ENCODE measurements at regions not wholly inside any gene's neighbourhood (a gene's known extent, or its start where the extent isn't known, plus 50 kb on each side); places are given as distances from the start of the nearest gene placed in this dataset.

- no peak for DNase-seq (ENCODE audit: low read depth)
- no peak overlapping the region for H3K4me3 ChIP-seq (ENCODE audit: low read depth, low read length)
- no peak for TF ChIP-seq CTCF (IDR thresholded peaks at IDR 0.05; ENCODE audit: control insufficient read depth, extremely low read depth, insufficient read depth)
These were observed 214.6 kb downstream of the PTEN start for GRCh38 chr10:88077977-88078376.

DNA sequence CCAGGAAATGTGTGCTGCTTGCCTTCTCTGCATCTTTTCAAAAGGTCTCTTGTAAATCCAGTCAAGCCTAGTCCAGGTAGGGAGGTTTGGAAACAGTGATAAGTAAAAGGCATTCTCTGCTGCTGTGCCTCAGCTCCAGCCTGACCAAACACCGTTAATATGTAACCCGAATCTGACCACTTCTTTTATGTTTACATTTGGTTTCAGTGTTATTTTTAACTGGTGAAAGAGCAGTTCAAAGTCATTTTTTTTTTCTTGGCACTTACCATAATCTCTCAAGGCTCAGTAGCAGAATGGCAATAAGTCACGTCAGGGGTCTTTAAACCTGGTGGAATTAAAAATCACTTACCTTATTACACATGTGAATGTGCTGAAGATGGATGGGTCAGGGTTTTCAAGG is 216.8 kb downstream of the PTEN start:
- no peak for TF ChIP-seq CTCF (IDR thresholded peaks at IDR 0.05; ENCODE audit: control insufficient read depth, extremely low read depth, insufficient read depth)
- H3K4me3 ChIP-seq (ENCODE audit: low read depth, low read length): no peak overlapping the region
- DNase-seq (ENCODE audit: low read depth): no peak

DNA sequence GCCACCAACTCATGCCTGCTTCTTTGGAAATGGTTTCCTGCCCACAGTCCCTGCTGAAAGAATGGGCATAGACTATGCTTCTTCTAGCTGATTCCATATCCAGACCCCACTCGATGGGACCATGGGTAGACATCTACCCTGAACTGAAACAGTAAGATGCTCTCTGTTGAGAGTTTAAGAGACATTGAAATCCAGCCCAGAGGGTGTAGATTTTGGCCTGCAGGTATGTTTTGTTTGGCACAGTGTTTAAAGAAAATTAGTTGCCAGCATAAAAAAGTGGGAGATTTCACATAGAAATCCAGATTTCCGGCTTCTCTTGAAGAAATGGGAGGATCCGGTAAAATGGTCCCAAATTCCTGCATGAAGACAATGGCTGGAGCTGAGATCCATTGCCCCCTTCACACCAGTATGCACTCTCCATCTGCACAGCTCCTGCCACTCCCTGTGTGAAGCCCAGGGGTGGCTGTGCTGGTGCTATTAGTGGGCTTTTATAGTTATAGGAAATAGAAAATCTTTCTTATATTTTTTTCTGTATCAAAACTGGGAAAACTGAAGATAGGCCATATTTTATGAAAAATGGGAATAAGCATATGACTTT is 218.1 kb downstream of the PTEN start:
- no peak for TF ChIP-seq CTCF (IDR thresholded peaks at IDR 0.05; ENCODE audit: control insufficient read depth, extremely low read depth, insufficient read depth)
- DNase-seq (ENCODE audit: low read depth): no peak
- H3K4me3 ChIP-seq (ENCODE audit: low read depth, low read length): no peak overlapping the region

- no peak for DNase-seq (ENCODE audit: low read depth)
- H3K4me3 ChIP-seq (ENCODE audit: low read depth, low read length): no peak overlapping the region
- no peak for TF ChIP-seq CTCF (IDR thresholded peaks at IDR 0.05; ENCODE audit: control insufficient read depth, extremely low read depth, insufficient read depth)
These were observed 219.0 kb downstream of the PTEN start for GRCh38 chr10:88082391-88082790.

DNA sequence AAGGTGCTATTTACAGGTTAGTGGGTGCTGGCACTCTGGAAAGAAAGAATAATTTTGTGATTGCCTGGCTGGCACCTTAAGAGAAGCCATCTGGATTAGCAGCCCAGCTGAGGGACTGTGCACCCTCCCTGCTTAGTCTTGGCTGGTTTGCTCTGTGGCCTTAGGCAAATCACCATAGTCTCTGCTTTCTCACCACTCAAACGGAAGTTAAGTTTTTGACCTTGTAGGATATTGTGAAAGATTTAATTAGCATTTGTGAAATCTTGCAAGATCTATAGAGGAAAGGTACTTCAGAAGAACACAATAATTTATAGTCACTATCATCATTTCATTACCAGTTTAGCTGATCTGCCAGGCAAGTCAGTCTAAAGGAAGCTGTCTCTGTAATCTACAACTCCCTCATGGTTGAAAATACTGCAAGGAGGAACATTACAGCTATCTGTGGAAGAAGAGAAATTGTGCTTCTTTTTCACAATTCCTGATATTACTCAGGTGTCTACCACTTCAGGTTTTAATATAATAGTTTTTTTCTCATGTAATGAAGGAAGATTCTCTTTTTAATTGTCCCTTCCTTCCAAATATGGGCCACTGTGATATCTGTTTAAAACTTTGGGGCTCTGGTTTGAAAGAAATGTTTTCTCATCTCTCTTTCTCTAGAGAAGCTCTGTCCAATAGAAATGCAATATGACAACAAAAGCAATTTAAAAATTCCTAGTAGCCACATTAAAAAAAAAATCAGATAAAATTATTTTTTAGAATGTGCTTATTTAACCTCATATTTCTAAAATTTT is 219.6 kb downstream of the PTEN start:
- no peak overlapping the region for H3K4me3 ChIP-seq (ENCODE audit: low read depth, low read length)
- no peak for TF ChIP-seq CTCF (IDR thresholded peaks at IDR 0.05; ENCODE audit: control insufficient read depth, extremely low read depth, insufficient read depth)
- DNase-seq (ENCODE audit: low read depth): no peak

DNA sequence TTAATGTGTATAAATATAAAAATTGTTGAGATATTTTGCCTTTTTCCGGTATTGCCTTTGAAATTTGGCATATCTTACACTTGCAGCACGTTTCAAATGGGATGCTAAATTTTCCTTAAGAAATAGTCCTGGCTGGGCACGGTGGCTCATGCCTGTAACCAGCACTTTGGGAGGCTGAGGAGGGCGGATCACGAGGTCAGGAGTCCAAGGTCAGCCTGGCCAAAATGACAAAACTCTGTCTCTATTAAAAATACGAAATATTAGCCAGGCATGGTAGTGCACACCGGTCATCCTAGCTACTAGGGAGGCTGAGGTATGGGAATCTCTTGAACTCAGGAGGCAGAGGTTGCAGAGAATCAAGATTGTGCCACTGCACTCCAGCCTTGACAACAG is 220.2 kb downstream of the PTEN start:
- no peak for DNase-seq (ENCODE audit: low read depth)
- no peak for TF ChIP-seq CTCF (IDR thresholded peaks at IDR 0.05; ENCODE audit: control insufficient read depth, extremely low read depth, insufficient read depth)
- no peak overlapping the region for H3K4me3 ChIP-seq (ENCODE audit: low read depth, low read length)

All from LNCaP clone FGC (cell line).